ENCODE measurements at regions not wholly inside any gene's neighbourhood (a gene's known extent, or its start where the extent isn't known, plus 50 kb on each side); places are given as distances from the start of the nearest gene placed in this dataset.

- TF ChIP-seq POLR2A (IDR thresholded peaks at IDR 0.05), result no peak
- TF ChIP-seq CTCF (IDR thresholded peaks at IDR 0.05), result no peak
These were observed 195.1 kb upstream of the EDNRA start for GRCh38 chr4:147285751-147286150.
